ENCODE measurements at regions not wholly inside any gene's neighbourhood (a gene's known extent, or its start where the extent isn't known, plus 50 kb on each side); places are given as distances from the start of the nearest gene placed in this dataset.

DNA sequence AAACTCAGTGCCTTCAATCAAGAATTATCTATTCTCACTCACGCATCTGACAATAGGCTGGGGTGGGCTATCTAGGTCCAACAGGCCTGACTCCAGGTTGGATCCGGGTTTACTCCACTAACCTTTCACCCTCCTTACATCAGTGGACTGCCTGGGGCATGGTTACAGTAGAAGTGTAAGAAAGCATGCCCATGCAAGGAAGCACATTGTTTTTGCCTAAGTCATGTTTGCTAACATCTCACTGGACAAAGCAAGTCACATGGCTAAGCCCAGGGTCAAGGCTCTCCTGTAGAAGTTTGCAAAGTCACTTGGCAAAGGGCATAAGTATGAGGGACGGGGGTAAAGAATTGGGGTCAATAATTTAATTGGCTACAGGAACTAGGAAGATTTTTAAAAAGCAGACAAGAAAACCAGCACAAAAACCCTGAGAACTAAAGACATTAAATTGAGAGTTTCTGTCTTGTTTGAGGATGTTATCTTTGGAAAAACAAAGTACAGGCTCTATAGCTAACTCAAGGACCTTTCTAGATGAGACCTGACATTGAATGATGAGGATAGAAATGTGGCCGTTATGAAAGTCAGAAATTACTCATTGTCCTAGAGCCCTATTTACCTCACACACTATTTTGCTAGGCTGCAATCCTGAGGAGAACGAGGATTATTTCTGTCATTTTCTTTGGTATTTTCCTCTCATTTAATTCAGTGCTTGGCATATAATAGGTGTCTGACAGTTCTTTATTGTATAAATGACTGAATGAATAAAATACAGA is 214.2 kb downstream of the IL20RB start:
- TF ChIP-seq POLR2AphosphoS5 (IDR thresholded peaks at IDR 0.05; ENCODE audit: borderline replicate concordance, low read depth, low read length) = no peak
- TF ChIP-seq EZH2 (IDR thresholded peaks at IDR 0.05) = no peak
